OCI-LY1 (cell line): ENCODE measurements at regions not wholly inside any gene's neighbourhood (a gene's known extent, or its start where the extent isn't known, plus 50 kb on each side); places are given as distances from the start of the nearest gene placed in this dataset.

Experiments
- H2AFZ ChIP-seq: fragments of 200-600 bp; sonication (generic), shearing (Covaris generic); 2 replicates; pipeline ENCODE4 v1.6.0; 2014; ENCODE audit warnings: antibody characterized with exemption, mild to moderate bottlenecking, low read length
- H3F3A ChIP-seq: fragments of 200-600 bp; sonication (generic), shearing (Covaris generic); 2 replicates; pipeline ENCODE4 v1.6.0; 2014; ENCODE audit warnings: mild to moderate bottlenecking, antibody characterized with exemption, low read length, moderate library complexity; ENCODE audit not compliant: insufficient read depth
- H3K27ac ChIP-seq: fragments of 200-600 bp; sonication (generic); 2 replicates; pipeline ENCODE4 v1.5.1; 2014; ENCODE audit warnings: low read length, mixed run types, mild to moderate bottlenecking, low read depth; ENCODE audit not compliant: poor library complexity, severe bottlenecking
- H3K27me3 ChIP-seq: fragments of 200-600 bp; sonication (generic); 2 replicates; pipeline ENCODE4 v1.6.0; 2014; ENCODE audit warnings: antibody characterized with exemption, mild to moderate bottlenecking, low read length, moderate library complexity; ENCODE audit not compliant: insufficient read depth
- H3K36me3 ChIP-seq: fragments of 200-600 bp; sonication (generic); 2 replicates; pipeline ENCODE4 v1.6.1; 2014; ENCODE audit warnings: mild to moderate bottlenecking, antibody characterized with exemption, low read length, moderate library complexity, mixed read lengths; ENCODE audit not compliant: insufficient read depth
- H3K4me1 ChIP-seq: fragments of 200-600 bp; sonication (generic); 2 replicates; pipeline ENCODE4 v1.5.1; 2014; ENCODE audit warnings: mild to moderate bottlenecking, low read length, moderate library complexity; ENCODE audit not compliant: insufficient read depth, severe bottlenecking
- H3K4me2 ChIP-seq: fragments of 200-600 bp; sonication (generic), shearing (Covaris generic); 2 replicates; pipeline ENCODE4 v1.6.1; 2014; ENCODE audit warnings: low read length
- H3K4me3 ChIP-seq: fragments of 200-600 bp; sonication (generic); 2 replicates; pipeline ENCODE4 v1.5.1; 2014; ENCODE audit warnings: low read length, low read depth, mild to moderate bottlenecking, mixed read lengths; ENCODE audit not compliant: poor library complexity, severe bottlenecking
- H3K79me2 ChIP-seq: fragments of 200-600 bp; shearing (Covaris generic); 2 replicates; pipeline ENCODE4 v1.6.1; 2016; ENCODE audit warnings: mixed run types, low read length, mixed read lengths; ENCODE audit not compliant: insufficient read depth
- H3K9ac ChIP-seq: fragments of 200-600 bp; sonication (generic), shearing (Covaris generic); 2 replicates; pipeline ENCODE4 v1.6.1; 2014; ENCODE audit warnings: mild to moderate bottlenecking, low read length, mixed read lengths
- H3K9me2 ChIP-seq: fragments of 200-600 bp; sonication (generic), shearing (Covaris generic); 2 replicates; pipeline ENCODE4 v1.6.1; 2014; ENCODE audit warnings: low read depth, mild to moderate bottlenecking, low read length, mixed read lengths
- H3K9me3 ChIP-seq: fragments of 200-600 bp; shearing (Covaris generic); 2 replicates; pipeline ENCODE4 v1.6.1; 2014; ENCODE audit warnings: low read length, mixed read lengths
- H4K20me1 ChIP-seq: fragments of 200-600 bp; sonication (generic), shearing (Covaris generic); 2 replicates; pipeline ENCODE4 v1.6.0; 2016; ENCODE audit warnings: mild to moderate bottlenecking, low read length; ENCODE audit not compliant: insufficient read depth
- CTCF ChIP-seq: fragments of 200-600 bp; sonication (generic), shearing (Covaris generic); IDR thresholded peaks from 2 replicates; pipeline ENCODE4 v1.5.1; 2017; ENCODE audit warnings: mild to moderate bottlenecking, antibody characterized with exemption, low read length, moderate library complexity, mixed read lengths
- EZH2 ChIP-seq: fragments of 200-600 bp; sonication (generic), shearing (Covaris generic); IDR thresholded peaks from 2 replicates; pipeline ENCODE4 v1.8.0; 2017; ENCODE audit warnings: borderline replicate concordance, mixed run types, mild to moderate bottlenecking, antibody characterized with exemption, low read length, moderate library complexity, mixed read lengths

GRCh38 chr15:31606931-31607497 lies 280.4 kb downstream of the KLF13 start:
- Histone ChIP-seq H3K4me1 (no peaks in the 10 kb centered on the region), H3K27me3 (no peaks in the 10 kb centered on the region), H3F3A (no peaks in the 10 kb centered on the region), H4K20me1 (no peaks in the 10 kb centered on the region), H3K27ac (no peak overlapping the region), H3K4me3 (no peak overlapping the region), H3K36me3 (no peaks in the 10 kb centered on the region), H3K79me2 (no peaks in the 10 kb centered on the region), H3K4me2 (no peak overlapping the region), H3K9me2 (no peaks in the 10 kb centered on the region), H3K9me3 (no peaks in the 10 kb centered on the region), H2AFZ (no peak overlapping the region), H3K9ac (no peak overlapping the region)
- TF ChIP-seq EZH2 (no peak), CTCF (no peak)

GRCh38 chr15:31607656-31608055 lies 281.0 kb downstream of the KLF13 start:
- no peaks in the 10 kb centered on the region for H3K9me3 ChIP-seq
- H3K4me2 ChIP-seq = no peak overlapping the region
- H3K79me2 ChIP-seq = no peaks in the 10 kb centered on the region
- H4K20me1 ChIP-seq = no peaks in the 10 kb centered on the region
- no peak overlapping the region for H2AFZ ChIP-seq
- no peaks in the 10 kb centered on the region for H3F3A ChIP-seq
- H3K27me3 ChIP-seq = no peaks in the 10 kb centered on the region
- H3K27ac ChIP-seq = no peak overlapping the region
- no peak overlapping the region for H3K4me3 ChIP-seq
- no peaks in the 10 kb centered on the region for H3K36me3 ChIP-seq
- no peak overlapping the region for H3K9ac ChIP-seq
- TF ChIP-seq CTCF (no peak), EZH2 (no peak)
- H3K9me2 ChIP-seq = no peaks in the 10 kb centered on the region
- no peaks in the 10 kb centered on the region for H3K4me1 ChIP-seq

- H3K79me2 ChIP-seq = no peaks in the 10 kb centered on the region
- no peaks in the 10 kb centered on the region for H3K9me2 ChIP-seq
- no peaks in the 10 kb centered on the region for H3K36me3 ChIP-seq
- H3K9ac ChIP-seq = no peak overlapping the region
- H3K9me3 ChIP-seq = no peaks in the 10 kb centered on the region
- H3K27ac ChIP-seq = no peak overlapping the region
- H3K4me2 ChIP-seq = no peak overlapping the region
- H3K4me1 ChIP-seq = no peaks in the 10 kb centered on the region
- H2AFZ ChIP-seq = no peak overlapping the region
- no peaks in the 10 kb centered on the region for H4K20me1 ChIP-seq
- H3F3A ChIP-seq = no peaks in the 10 kb centered on the region
- no peaks in the 10 kb centered on the region for H3K27me3 ChIP-seq
- no peak for TF ChIP-seq EZH2
- no peak for TF ChIP-seq CTCF
- no peak overlapping the region for H3K4me3 ChIP-seq
Measured at GRCh38 chr15:31609258-31609681, 282.6 kb downstream of the KLF13 start.
